Vagina (tissue), 2 donors: ENCODE measurements at regions not wholly inside any gene's neighbourhood (a gene's known extent, or its start where the extent isn't known, plus 50 kb on each side); places are given as distances from the start of the nearest gene placed in this dataset.

Experiments used
- CTCF ChIP-seq, 3 experiments: fragments of 450-650 bp in 2 of 3; fragments of 200-600 bp in 1 of 3; sonication (generic) in 1 of 3; IDR thresholded peaks; one replicate each; pipeline ENCODE4 v1.5.1; 2017 to 2019; ENCODE audit warnings: antibody characterized with exemption in 3 of 3, mild to moderate bottlenecking in 2 of 3, moderate library complexity in 2 of 3
- POLR2A ChIP-seq, 2 donors: fragments of 450-650 bp; IDR thresholded peaks; one replicate each; pipeline ENCODE4 v1.6.1; 2017; ENCODE audit warnings: antibody characterized with exemption in 2 of 2, mild to moderate bottlenecking in 2 of 2, moderate library complexity in 2 of 2
- POLR2AphosphoS5 ChIP-seq, 2 donors: sonication (generic); formaldehyde crosslinking; IDR thresholded peaks; one replicate each; pipeline ENCODE4 v1.9.0; 2017; ENCODE audit warnings: antibody characterized with exemption in 2 of 2, mild to moderate bottlenecking in 2 of 2, low read depth in 1 of 2; ENCODE audit not compliant: insufficient read depth in 1 of 2

- TF ChIP-seq CTCF (IDR thresholded peaks at IDR 0.05) = no peak
- TF ChIP-seq POLR2A (IDR thresholded peaks at IDR 0.05) = no peak
- no peak for TF ChIP-seq POLR2AphosphoS5 (IDR thresholded peaks at IDR 0.05; ENCODE audit: insufficient read depth in 1 of 2, low read depth in 1 of 2)
These were observed 61.1 kb downstream of the ATXN3L start for GRCh38 chrX:13258725-13259124.
